ENCODE measurements at regions not wholly inside any gene's neighbourhood (a gene's known extent, or its start where the extent isn't known, plus 50 kb on each side); places are given as distances from the start of the nearest gene placed in this dataset.

GRCh38 chr21:28427394-28428022, 565.2 kb downstream of the LTN1 start:
- no peak overlapping the region for H3K4me3 ChIP-seq (ENCODE audit: low read depth, low read length)
- no peak for TF ChIP-seq CTCF (IDR thresholded peaks at IDR 0.05; ENCODE audit: insufficient read depth, low read length, missing control alignments)
- DNase-seq (ENCODE audit: low read depth, low spot score) = no peak
- ChIA-PET POLR2A (no interaction called here), CTCF (no interaction called here)

- ChIA-PET POLR2A (no interaction called here), CTCF (no interaction called here)
- no peak for TF ChIP-seq CTCF (IDR thresholded peaks at IDR 0.05; ENCODE audit: insufficient read depth, low read length, missing control alignments)
- H3K4me3 ChIP-seq (ENCODE audit: low read depth, low read length) = no peak overlapping the region
- DNase-seq (ENCODE audit: low read depth, low spot score) = no peak
Measured at GRCh38 chr21:28426545-28426944, 566.1 kb downstream of the LTN1 start.

- DNase-seq (ENCODE audit: low read depth, low spot score) = no peak
- no peak for TF ChIP-seq CTCF (IDR thresholded peaks at IDR 0.05; ENCODE audit: insufficient read depth, low read length, missing control alignments)
- ChIA-PET CTCF (interaction anchor here (1.0 kb wide), 1 partner anchor 97 kb away, joined by 3 read pairs; no protein-coding TSS in a partner anchor), POLR2A (no interaction called here)
- H3K4me3 ChIP-seq (ENCODE audit: low read depth, low read length) = no peak overlapping the region
Measured at GRCh38 chr21:28423521-28424190, 569.0 kb downstream of the LTN1 start.

- peak; percentile 86 for DNase-seq (ENCODE audit: low read depth, low spot score)
- ChIA-PET POLR2A (interaction anchor here (1.0 kb wide), 1 partner anchor 10 kb away, joined by 3 read pairs; no protein-coding TSS in a partner anchor), CTCF (interaction anchor here (0.6 kb wide), 1 partner anchor 518 kb away, joined by 3 read pairs; no protein-coding TSS in a partner anchor)
- TF ChIP-seq CTCF (IDR thresholded peaks at IDR 0.05; ENCODE audit: insufficient read depth, low read length, missing control alignments) = no peak
- H3K4me3 ChIP-seq (ENCODE audit: low read depth, low read length) = no peak overlapping the region
Measured at GRCh38 chr21:28421716-28422524, 570.8 kb downstream of the LTN1 start.

- ChIA-PET CTCF (no interaction called here), POLR2A (interaction anchor here (0.7 kb wide), 1 partner anchor 9 kb away, joined by 3 read pairs; no protein-coding TSS in a partner anchor)
- DNase-seq (ENCODE audit: low read depth, low spot score) = no peak
- no peak for TF ChIP-seq CTCF (IDR thresholded peaks at IDR 0.05; ENCODE audit: insufficient read depth, low read length, missing control alignments)
- no peak overlapping the region for H3K4me3 ChIP-seq (ENCODE audit: low read depth, low read length)
Measured at GRCh38 chr21:28419811-28420210, 572.9 kb downstream of the LTN1 start.

Measured in AG04449 (cell line).